ENCODE measurements at regions not wholly inside any gene's neighbourhood (a gene's known extent, or its start where the extent isn't known, plus 50 kb on each side); places are given as distances from the start of the nearest gene placed in this dataset.

DNA sequence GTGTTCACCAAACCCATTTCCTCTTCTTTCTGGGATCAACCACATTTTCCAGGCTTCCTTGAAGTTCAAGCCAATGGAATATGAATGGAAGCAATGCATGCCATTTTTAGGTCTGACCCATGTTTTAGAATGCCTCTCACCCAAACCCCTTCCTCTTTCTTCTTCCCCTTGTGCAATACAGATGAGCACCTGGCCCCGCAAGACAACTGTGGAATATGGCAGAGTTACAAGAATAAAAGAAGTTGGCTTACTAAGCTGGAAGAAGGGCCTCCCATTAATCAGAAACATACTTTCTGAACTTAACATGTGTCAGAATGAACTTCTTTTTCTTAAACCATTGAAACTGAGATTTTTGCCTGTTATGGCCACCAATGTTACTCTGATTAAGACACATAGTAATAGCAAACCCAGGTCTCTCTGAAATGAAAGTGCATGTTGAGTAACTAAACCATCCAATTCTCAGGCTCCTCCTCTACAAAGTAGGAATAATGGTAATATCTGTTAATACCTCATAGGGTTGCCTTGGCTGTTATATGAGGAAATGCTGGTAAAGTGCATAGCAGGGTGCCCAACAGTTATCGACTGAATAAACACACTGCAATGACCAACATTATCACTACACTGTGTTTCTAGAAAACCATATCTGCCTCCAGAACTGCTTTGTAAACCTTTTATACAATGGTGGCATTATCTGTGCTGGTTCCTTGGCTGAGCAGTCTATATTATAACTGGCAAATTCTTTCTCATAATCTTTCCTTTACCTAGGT lies 382.2 kb upstream of the NRP1 start:
- TF ChIP-seq, protein P1, sequence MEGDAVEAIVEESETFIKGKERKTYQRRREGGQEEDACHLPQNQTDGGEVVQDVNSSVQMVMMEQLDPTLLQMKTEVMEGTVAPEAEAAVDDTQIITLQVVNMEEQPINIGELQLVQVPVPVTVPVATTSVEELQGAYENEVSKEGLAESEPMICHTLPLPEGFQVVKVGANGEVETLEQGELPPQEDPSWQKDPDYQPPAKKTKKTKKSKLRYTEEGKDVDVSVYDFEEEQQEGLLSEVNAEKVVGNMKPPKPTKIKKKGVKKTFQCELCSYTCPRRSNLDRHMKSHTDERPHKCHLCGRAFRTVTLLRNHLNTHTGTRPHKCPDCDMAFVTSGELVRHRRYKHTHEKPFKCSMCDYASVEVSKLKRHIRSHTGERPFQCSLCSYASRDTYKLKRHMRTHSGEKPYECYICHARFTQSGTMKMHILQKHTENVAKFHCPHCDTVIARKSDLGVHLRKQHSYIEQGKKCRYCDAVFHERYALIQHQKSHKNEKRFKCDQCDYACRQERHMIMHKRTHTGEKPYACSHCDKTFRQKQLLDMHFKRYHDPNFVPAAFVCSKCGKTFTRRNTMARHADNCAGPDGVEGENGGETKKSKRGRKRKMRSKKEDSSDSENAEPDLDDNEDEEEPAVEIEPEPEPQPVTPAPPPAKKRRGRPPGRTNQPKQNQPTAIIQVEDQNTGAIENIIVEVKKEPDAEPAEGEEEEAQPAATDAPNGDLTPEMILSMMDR (conservative IDR thresholded peaks at IDR 0.05; ENCODE audit: low read length) = no peak
- TF ChIP-seq EZH2phosphoT487 (IDR thresholded peaks at IDR 0.05; ENCODE audit: borderline replicate concordance) = no peak
